ENCODE measurements at regions not wholly inside any gene's neighbourhood (a gene's known extent, or its start where the extent isn't known, plus 50 kb on each side); places are given as distances from the start of the nearest gene placed in this dataset.
"Not testable (repeated sequence)": the region's sequence is repeated elsewhere in the genome, so short reads cannot be mapped to it uniquely, and the experiment has no call there.

- no peaks in the 10 kb centered on the region for H3K9me3 ChIP-seq (ENCODE audit: insufficient read depth, low read depth, low read length)
- TF ChIP-seq CTCF (conservative IDR thresholded peaks at IDR 0.05; ENCODE audit: low read length) (no peak), EZH2phosphoT487 (IDR thresholded peaks at IDR 0.05; ENCODE audit: borderline replicate concordance) (no peak)
- H3K4me2 ChIP-seq (ENCODE audit: low read depth, low read length, poor library complexity, severe bottlenecking): no peak overlapping the region
- no peak overlapping the region for H2AFZ ChIP-seq (ENCODE audit: low read length)
- no peaks in the 10 kb centered on the region for H3K27me3 ChIP-seq (ENCODE audit: insufficient read depth, low read length, poor library complexity, severe bottlenecking)
- H3K9ac ChIP-seq (ENCODE audit: low read depth, low read length, poor library complexity, severe bottlenecking): no peak overlapping the region
- H4K20me1 ChIP-seq (ENCODE audit: insufficient read depth, low read length, poor library complexity, severe bottlenecking): no peaks in the 10 kb centered on the region
- H3K9me2 ChIP-seq (replicated peaks; ENCODE audit: low read depth, low read length): no peaks in the 10 kb centered on the region
- H3K4me3 ChIP-seq (ENCODE audit: low read length, poor library complexity, severe bottlenecking): no peak overlapping the region
- H3K36me3 ChIP-seq (ENCODE audit: insufficient read depth, low read length): no peaks in the 10 kb centered on the region
- no peaks in the 10 kb centered on the region for H3K4me1 ChIP-seq (ENCODE audit: insufficient read depth, low read length, poor library complexity, severe bottlenecking)
- H3F3A ChIP-seq (ENCODE audit: low read depth): no peaks in the 10 kb centered on the region
- no peaks in the 10 kb centered on the region for H3K79me2 ChIP-seq (ENCODE audit: insufficient read depth, low read length)
Measured at GRCh38 chr1:244155661-244156060, 104.6 kb downstream of the ZBTB18 start.

GRCh38 chr1:244156617-244157016, 105.5 kb downstream of the ZBTB18 start:
- not testable (repeated sequence) for H3F3A ChIP-seq (ENCODE audit: low read depth); H3K36me3 ChIP-seq (ENCODE audit: insufficient read depth, low read length); H3K4me1 ChIP-seq (ENCODE audit: insufficient read depth, low read length, poor library complexity, severe bottlenecking); H4K20me1 ChIP-seq (ENCODE audit: insufficient read depth, low read length, poor library complexity, severe bottlenecking); H3K79me2 ChIP-seq (ENCODE audit: insufficient read depth, low read length); H3K9ac ChIP-seq (ENCODE audit: low read depth, low read length, poor library complexity, severe bottlenecking); H2AFZ ChIP-seq (ENCODE audit: low read length); H3K4me3 ChIP-seq (ENCODE audit: low read length, poor library complexity, severe bottlenecking); H3K4me2 ChIP-seq (ENCODE audit: low read depth, low read length, poor library complexity, severe bottlenecking); H3K27me3 ChIP-seq (ENCODE audit: insufficient read depth, low read length, poor library complexity, severe bottlenecking); H3K9me2 ChIP-seq (replicated peaks; ENCODE audit: low read depth, low read length); H3K9me3 ChIP-seq (ENCODE audit: insufficient read depth, low read depth, low read length)

DNA sequence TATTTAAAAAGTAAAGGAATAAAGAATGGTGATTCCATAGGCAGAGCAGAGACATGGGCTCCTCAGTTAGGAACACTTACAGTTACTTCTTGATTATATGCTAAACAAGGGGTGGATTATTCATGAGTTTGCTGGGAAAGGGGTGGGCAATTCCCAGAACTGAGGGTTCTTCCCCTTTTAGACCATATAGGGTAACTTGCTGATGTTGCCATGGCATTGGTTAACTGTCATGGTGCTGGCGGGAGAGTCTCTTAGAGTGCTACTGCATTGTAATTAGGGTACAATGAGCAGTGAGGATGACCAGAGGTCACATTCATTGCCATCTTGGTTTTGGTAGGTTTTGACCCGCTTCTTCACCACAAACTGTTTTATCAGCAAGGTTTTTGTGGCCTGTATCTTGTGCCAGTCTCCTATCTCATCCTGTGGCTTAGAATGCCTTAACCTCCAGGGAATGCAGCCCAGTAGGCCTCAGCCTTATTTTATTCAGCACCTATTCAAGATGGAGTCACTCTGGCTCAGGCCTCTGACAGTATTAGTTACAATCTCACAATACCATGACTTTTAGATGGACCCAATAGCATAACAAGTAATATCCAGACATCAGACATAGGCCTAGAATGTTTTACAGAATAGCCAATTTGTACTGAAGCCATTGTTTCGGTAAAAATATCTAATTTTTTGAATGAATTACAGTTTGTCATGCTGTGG, 106.8 kb downstream of the ZBTB18 start:
- no peaks in the 10 kb centered on the region for H3K36me3 ChIP-seq (ENCODE audit: insufficient read depth, low read length)
- no peaks in the 10 kb centered on the region for H3K9me2 ChIP-seq (replicated peaks; ENCODE audit: low read depth, low read length)
- no peaks in the 10 kb centered on the region for H3K9me3 ChIP-seq (ENCODE audit: insufficient read depth, low read depth, low read length)
- H2AFZ ChIP-seq (ENCODE audit: low read length): no peak overlapping the region
- no peaks in the 10 kb centered on the region for H3F3A ChIP-seq (ENCODE audit: low read depth)
- H3K79me2 ChIP-seq (ENCODE audit: insufficient read depth, low read length): no peaks in the 10 kb centered on the region
- no peaks in the 10 kb centered on the region for H4K20me1 ChIP-seq (ENCODE audit: insufficient read depth, low read length, poor library complexity, severe bottlenecking)
- no peak overlapping the region for H3K4me3 ChIP-seq (ENCODE audit: low read length, poor library complexity, severe bottlenecking)
- H3K9ac ChIP-seq (ENCODE audit: low read depth, low read length, poor library complexity, severe bottlenecking): no peak overlapping the region
- H3K4me2 ChIP-seq (ENCODE audit: low read depth, low read length, poor library complexity, severe bottlenecking): no peak overlapping the region
- H3K27me3 ChIP-seq (ENCODE audit: insufficient read depth, low read length, poor library complexity, severe bottlenecking): no peaks in the 10 kb centered on the region
- TF ChIP-seq CTCF (conservative IDR thresholded peaks at IDR 0.05; ENCODE audit: low read length) (no peak), EZH2phosphoT487 (IDR thresholded peaks at IDR 0.05; ENCODE audit: borderline replicate concordance) (no peak)
- H3K4me1 ChIP-seq (ENCODE audit: insufficient read depth, low read length, poor library complexity, severe bottlenecking): no peaks in the 10 kb centered on the region

- Histone ChIP-seq H3K27me3 (ENCODE audit: insufficient read depth, low read length, poor library complexity, severe bottlenecking) (no peaks in the 10 kb centered on the region), H3K4me3 (ENCODE audit: low read length, poor library complexity, severe bottlenecking) (no peak overlapping the region), H4K20me1 (ENCODE audit: insufficient read depth, low read length, poor library complexity, severe bottlenecking) (no peaks in the 10 kb centered on the region), H3K4me1 (ENCODE audit: insufficient read depth, low read length, poor library complexity, severe bottlenecking) (no peaks in the 10 kb centered on the region), H3K9ac (ENCODE audit: low read depth, low read length, poor library complexity, severe bottlenecking) (no peak overlapping the region), H3K79me2 (ENCODE audit: insufficient read depth, low read length) (no peaks in the 10 kb centered on the region), H3K9me2 (replicated peaks; ENCODE audit: low read depth, low read length) (no peaks in the 10 kb centered on the region), H3F3A (ENCODE audit: low read depth) (no peaks in the 10 kb centered on the region), H3K36me3 (ENCODE audit: insufficient read depth, low read length) (no peaks in the 10 kb centered on the region), H2AFZ (ENCODE audit: low read length) (no peak overlapping the region), H3K4me2 (ENCODE audit: low read depth, low read length, poor library complexity, severe bottlenecking) (no peak overlapping the region), H3K9me3 (ENCODE audit: insufficient read depth, low read depth, low read length) (no peaks in the 10 kb centered on the region)
- TF ChIP-seq CTCF (conservative IDR thresholded peaks at IDR 0.05; ENCODE audit: low read length) (no peak), EZH2phosphoT487 (IDR thresholded peaks at IDR 0.05; ENCODE audit: borderline replicate concordance) (no peak)
Measured at GRCh38 chr1:244159646-244160045, 108.6 kb downstream of the ZBTB18 start.

Data from Loucy (cell line).